H54 (cell line): ENCODE measurements at regions not wholly inside any gene's neighbourhood (a gene's known extent, or its start where the extent isn't known, plus 50 kb on each side); places are given as distances from the start of the nearest gene placed in this dataset.

Source experiments
- DNase-seq: peaks from one replicate; pipeline ENCODE4 v3.0.0; 2011; ENCODE audit warnings: low spot score, mixed read lengths; ENCODE audit not compliant: insufficient read length
- FAIRE-seq: peaks from 3 replicates; lab custom pipeline; 2011; peaks lifted over from hg19 to GRCh38; lab: Jason Lieb, UNC
- POLR2A ChIP-seq: IDR thresholded peaks from 2 replicates; pipeline ENCODE4 v1.6.1; 2011; ENCODE audit warnings: low read depth, mild to moderate bottlenecking, low read length

DNA sequence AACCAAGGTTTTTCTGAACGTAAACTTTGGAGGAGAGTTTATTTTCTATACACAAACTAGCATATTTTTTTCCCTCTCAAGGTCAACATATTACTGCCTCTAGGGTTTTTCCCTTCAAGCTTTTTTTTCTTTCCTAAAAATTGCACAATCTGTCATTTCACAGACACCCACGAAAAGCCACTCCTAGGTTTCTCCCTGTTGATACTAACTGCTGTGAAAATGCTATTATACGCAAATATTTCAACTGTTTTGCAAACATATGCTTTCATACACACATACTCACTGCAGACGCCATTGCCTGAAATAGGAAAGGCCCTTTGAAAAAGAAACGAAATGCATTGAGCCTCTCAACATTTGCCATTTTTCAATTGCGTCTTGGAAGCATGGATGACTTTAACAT lies 333.0 kb downstream of the CD83 start:
- no peak for FAIRE-seq

DNA sequence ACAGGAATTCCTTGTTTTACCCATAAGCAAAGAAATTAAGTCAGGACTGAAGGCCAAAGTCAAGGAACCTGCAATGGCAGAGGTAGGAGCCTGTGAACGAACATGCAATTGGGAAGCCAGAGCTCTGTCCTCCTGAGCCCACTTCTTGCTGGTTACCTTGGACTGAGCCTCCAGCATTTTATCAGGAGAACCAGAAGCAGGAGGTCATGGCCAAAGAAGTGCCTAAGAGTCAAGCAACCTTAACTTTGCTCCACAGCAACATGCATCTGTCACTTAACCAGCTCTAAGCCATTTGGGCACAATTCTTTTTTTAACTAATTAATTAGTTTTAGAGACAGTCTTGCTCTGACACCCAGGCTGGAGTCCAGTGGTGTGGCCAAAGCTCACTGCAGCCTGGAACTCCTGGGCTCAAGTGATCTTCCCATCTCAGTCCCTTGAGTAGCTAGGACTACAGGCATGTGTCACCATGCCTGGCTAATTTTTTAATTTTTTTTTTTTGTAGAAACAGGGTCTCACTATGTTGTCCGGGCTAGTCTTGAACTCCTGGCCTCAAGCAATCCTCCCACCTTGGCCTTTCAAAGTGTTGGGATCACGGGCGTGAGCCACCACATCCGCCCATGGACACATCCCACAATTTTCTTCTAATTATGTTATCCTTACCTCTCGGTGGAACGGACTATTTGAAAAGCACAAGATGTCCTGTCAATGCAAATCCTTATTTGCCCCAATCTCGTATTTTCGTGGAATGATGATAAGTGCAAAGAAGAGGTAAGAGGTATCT lies 334.2 kb downstream of the CD83 start:
- DNase-seq (no peak), FAIRE-seq (no peak)
- no peak for TF ChIP-seq POLR2A

More for the DNA sequence above, 333.0 kb downstream of the CD83 start:
- no peak for TF ChIP-seq POLR2A
- no peak for DNase-seq

DNA sequence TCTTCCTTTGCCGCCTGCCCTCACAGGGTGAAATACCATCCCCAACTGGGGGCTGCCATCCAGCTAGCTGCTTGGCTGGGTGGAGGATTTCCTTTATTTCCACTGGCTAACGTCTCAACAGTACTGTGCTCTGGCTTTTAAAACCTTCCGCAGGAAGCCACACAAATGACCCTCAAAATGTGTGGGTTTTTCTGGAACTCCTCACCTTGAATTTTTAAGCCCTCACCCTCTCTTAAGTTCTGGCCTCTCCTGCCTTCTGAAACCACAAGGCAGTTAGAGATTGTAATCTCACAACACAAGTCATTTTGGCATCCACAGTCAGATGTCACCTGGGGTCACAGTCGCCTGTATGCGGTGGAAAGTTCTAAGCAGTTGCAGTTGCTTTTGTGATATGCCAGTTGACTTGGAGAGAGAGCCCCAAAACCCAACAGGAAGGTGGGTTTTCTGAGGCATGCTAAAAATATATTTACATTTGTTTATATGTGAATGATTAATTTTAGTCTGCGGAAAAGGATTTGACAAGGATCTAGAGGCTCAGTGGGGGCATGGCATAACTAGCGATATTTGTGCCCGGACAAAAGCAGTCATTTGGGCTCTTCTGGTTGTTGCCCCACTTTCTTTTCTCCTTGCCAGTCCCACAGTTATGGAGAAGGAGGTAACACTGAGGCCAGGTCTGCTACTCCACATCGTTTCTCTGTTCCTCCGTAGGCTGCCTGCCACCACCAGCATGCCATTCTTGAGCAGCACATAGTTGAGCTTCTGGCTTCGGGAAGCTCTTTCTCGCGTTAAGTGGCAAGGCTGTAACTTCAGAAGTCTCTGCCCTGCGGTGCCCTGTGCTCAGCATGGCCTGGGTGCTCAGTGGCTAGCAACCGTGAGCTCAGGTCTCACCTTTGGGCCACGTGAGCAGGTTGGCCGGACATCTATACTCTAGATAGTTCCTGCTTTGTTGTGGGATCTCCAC lies 335.3 kb downstream of the CD83 start:
- DNase-seq (no peak), FAIRE-seq (no peak)
- TF ChIP-seq POLR2A: no peak

DNA sequence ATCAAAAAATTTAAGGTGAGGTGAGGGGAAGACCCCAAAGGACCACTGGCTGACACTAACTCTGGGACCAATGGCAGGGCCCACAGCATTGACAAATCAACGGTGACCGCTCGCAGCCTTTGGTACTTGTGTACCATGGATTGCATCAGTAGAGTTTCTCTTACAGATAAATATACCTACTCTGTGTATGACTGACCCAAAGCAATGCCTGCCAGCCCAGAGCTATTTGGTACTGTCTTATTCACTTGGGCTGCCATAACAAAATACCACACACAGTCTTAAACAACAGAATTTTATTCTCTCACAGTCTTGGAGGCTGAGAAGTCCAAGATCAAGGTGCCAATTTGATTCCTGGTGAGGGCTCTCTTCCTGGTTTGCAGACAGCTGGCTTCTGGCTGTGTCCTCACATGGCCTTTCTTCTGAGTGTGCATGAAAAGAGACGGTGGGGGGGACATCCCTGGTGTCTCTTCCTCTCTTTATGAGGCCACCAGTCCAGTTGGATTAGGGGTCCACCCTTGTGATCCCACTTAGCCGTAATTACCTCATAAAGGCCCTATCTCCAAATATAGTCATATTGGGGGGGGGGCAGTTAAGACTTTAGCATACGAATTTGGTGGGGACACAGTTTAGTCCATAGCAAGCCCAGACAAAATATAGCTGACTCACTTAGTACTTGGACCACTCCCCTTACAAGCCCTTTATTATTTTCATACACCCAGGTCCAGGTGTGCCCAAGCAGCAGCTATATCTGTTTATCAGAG lies 336.3 kb downstream of the CD83 start:
- no peak for FAIRE-seq

DNA sequence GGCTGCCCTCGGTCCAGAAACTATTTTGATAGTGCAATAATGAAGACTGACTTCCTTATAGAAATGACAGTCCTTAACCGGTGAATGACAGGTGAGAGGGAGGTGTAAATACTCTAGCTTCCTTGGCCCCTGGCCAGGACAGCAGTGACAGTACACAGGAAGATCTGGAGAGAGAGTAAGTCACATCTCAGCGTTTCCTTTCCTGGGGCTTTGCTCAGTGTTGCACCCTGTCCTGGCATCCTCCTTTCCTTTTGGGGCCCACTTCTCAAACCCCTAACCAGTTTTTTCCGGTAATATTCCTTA lies 336.9 kb downstream of the CD83 start:
- no peak for DNase-seq
- no peak for FAIRE-seq
- TF ChIP-seq POLR2A: no peak

More for the DNA sequence above, 336.3 kb downstream of the CD83 start:
- no peak for DNase-seq
- no peak for TF ChIP-seq POLR2A

DNA sequence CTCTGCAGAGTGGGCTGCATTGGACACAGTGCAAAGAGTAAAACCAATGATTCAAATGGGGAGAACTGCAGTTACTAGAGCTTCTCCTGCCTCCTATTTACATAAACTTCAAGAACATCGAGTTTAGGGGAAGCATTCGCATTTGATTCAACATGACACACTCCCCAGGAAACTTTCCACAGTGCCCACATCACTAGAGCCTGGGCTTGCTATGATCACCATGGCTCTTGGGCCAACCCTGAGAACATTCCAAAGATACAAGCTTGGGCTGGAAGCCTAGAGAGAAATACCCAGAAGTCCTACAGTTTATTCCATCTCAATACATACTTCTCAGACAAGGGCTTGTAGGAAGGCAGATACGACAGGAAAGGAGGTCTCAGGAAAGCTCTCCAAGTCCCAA lies 337.9 kb downstream of the CD83 start:
- TF ChIP-seq POLR2A: no peak
- DNase-seq (no peak), FAIRE-seq (no peak)

DNA sequence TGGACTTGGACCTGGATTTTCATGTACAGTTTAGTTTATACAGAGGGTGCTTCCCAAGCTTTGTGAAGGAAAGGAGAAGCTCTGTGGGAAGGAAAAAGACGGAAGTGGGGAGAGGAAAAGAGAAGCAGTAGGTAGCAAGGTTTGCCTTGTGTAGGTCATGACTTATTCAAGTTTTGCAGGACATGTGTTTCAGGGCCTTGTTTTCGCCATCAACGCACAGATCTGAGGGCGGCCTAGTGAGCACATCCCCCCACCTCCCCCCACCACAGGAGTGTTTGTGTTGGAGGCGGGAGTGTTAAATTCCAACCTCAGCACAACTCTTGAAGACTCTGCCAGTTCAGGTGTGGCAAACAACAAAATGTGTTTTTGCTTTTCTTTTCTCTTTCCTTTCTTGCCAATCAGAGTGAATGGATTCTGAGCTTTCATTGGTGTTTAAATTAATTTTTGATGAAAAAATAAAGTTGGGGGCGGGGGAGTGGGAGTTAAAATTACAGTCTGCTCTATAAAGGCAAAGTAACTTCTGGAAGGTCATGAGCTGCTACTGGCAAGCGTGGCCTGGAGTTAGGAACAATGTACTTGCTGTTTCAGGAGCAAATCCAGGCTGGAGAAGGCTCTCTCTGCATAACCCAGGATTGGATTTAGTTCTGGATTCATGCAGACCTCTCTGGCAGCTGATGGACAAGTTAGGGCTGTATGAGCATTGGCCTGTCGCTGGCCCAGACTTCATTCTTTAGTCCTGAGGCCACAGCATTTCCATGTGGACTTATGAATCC lies 338.5 kb downstream of the CD83 start:
- FAIRE-seq: no peak
- DNase-seq: no peak
- no peak for TF ChIP-seq POLR2A

DNA sequence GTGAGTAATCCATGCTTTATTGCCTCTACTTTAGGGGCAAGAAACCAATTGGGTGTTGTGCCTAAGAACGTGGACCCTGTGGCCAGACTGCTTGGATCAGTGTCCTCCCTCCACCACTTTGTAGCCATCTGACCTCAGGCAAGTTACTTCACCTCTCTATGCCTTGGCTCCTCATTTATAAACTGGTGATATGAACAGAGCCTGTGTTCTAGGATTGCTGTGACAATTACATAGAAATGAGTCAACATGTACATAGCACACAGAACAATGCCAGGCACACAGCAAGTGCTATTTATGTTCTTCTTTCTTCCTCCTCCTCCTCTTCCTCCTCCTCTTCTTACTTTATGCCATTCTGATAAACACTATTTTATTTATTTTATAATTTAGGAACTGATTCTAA lies 339.4 kb downstream of the CD83 start:
- no peak for TF ChIP-seq POLR2A
- FAIRE-seq (no peak), DNase-seq (no peak)

DNA sequence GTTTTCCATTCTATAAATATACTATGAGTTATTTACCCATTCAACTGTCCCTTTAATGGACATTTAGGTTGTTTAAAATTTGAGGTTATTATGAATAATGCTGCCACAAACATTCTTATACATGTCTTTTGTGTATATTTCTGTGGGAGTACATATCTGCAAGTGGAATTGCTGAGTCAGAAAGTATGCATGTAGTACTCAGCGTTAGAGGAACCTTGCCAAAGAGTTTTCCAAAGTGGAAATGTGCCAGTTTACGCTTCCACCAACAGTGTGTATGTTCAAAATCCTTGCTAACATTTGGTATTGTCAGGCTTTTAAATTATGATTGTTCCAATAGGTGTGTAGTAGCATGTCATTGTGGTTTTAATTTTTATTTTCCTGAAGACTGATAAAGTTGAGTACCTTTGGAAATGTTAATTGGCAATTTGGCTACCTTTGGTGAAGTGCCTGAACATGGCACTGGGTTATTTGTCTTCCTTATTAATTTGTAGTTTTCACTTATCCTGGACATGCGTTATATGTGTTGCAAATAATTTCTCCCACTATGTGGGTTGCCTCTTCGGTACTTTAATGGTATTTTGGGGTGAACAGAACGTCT lies 341.2 kb downstream of the CD83 start:
- TF ChIP-seq POLR2A: no peak
- FAIRE-seq (peak; percentile 89), DNase-seq (peak; percentile 30)

DNA sequence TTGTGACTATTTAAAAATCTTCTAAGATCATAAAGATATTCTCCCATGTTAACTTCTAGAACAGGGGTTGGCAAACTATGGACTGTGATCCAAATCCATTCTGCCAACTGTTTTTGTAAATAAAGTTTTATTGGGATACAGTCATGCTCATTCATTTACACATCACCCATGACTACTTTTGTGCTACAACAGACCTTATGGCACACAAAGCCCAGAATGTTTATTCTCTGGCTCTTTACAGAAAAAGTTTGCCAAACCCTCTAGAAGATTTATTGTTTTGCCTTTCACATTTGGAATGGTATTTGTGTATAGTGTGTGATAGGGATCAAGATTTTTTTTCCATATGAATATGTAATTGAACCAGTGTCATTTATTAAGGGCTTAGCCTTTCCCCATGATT lies 341.7 kb downstream of the CD83 start:
- FAIRE-seq (no peak), DNase-seq (no peak)
- no peak for TF ChIP-seq POLR2A

DNA sequence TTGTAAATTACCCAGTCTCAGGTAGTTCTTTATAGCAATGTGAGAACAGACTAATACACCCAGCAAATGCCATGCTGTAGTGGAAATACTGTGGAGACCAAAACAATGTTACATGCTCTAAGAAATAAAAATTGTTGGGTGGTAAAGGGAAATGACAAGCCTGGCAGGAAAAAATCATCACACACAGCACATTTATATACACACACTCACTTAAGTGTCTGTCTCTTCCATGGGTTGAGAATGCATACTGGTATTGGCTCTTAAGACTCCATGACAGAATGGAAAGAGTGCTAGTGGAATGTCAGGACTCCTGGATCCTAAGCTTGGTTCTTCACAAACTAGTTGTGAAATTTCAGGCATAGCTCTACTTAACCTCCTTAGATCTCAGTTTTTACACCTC lies 343.0 kb downstream of the CD83 start:
- no peak for FAIRE-seq
- no peak for DNase-seq
- no peak for TF ChIP-seq POLR2A

DNA sequence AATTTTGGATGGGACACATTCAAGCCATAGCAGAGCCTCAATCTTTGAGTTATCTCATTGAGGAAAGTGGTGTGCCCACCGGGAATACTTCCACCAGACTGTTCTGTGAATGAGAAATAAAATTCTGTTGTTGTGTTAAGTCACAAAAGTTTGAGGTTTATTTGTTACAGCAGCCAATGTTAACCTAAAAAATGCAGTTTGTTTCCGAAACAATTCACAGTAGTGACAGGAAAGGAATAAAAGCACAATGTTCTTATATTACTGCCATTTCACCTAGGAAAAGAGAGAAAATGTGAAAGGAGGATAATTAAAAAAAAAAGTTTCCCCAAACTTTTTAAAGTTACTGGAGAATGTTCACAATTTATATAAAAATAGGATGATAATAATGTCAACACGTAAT lies 344.6 kb downstream of the CD83 start:
- FAIRE-seq (no peak), DNase-seq (no peak)
- no peak for TF ChIP-seq POLR2A

DNA sequence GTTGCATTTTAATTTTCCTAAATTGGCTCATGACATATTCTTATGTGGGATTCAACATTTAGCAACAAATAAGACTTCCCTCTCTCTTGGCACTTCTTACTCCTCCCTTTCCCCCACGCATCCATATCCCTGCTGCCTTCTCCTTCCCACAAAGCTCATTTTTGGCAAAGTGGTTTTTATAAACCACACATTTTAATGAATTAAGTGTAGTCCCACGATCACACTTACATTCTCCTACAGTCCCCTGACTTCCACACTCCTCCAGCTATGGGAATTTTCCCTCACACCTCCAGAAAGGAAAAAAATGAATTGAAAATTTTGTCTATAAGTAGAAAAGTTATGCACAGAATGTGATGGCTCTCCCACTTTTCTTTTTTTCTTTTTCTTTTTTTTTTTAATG lies 345.0 kb downstream of the CD83 start:
- DNase-seq (no peak), FAIRE-seq (no peak)
- no peak for TF ChIP-seq POLR2A
